ENCODE measurements at regions not wholly inside any gene's neighbourhood (a gene's known extent, or its start where the extent isn't known, plus 50 kb on each side); places are given as distances from the start of the nearest gene placed in this dataset.

GRCh38 chr7:113705439-113705838, 213.4 kb downstream of the PPP1R3A start:
- in situ Hi-C loops (cut with MboI; ENCODE audit: low sequenced_read_pairs, unreplicated experiment) = no loop called here
- no peak for TF ChIP-seq CTCF (IDR thresholded peaks at IDR 0.05; ENCODE audit: borderline replicate concordance, control extremely low read depth, extremely low read depth, insufficient read depth, missing control alignments)
- DNase-seq (ENCODE audit: low spot score) = no peak

- peak; percentile 11 for DNase-seq (ENCODE audit: low spot score)
- in situ Hi-C loops (cut with MboI; ENCODE audit: low sequenced_read_pairs, unreplicated experiment) = no loop called here
Measured at GRCh38 chr7:113698556-113699220, 220.1 kb downstream of the PPP1R3A start.

GRCh38 chr7:113694149-113694548, 224.7 kb downstream of the PPP1R3A start:
- in situ Hi-C loops (cut with MboI; ENCODE audit: low sequenced_read_pairs, unreplicated experiment) = no loop called here
- no peak for DNase-seq (ENCODE audit: low spot score)
- TF ChIP-seq CTCF (IDR thresholded peaks at IDR 0.05; ENCODE audit: borderline replicate concordance, control extremely low read depth, extremely low read depth, insufficient read depth, missing control alignments) = no peak

More at GRCh38 chr7:113698556-113699220, 220.1 kb downstream of the PPP1R3A start:
- TF ChIP-seq CTCF (IDR thresholded peaks at IDR 0.05; ENCODE audit: borderline replicate concordance, control extremely low read depth, extremely low read depth, insufficient read depth, missing control alignments) = peak; percentile 62

- no peak for TF ChIP-seq CTCF (IDR thresholded peaks at IDR 0.05; ENCODE audit: borderline replicate concordance, control extremely low read depth, extremely low read depth, insufficient read depth, missing control alignments)
- in situ Hi-C loops (cut with MboI; ENCODE audit: low sequenced_read_pairs, unreplicated experiment) = no loop called here
- no peak for DNase-seq (ENCODE audit: low spot score)
Measured at GRCh38 chr7:113684165-113684564, 234.6 kb downstream of the PPP1R3A start.

GRCh38 chr7:113677811-113678210, 241.0 kb downstream of the PPP1R3A start:
- DNase-seq (ENCODE audit: low spot score) = no peak
- in situ Hi-C loops (cut with MboI; ENCODE audit: low sequenced_read_pairs, unreplicated experiment) = no loop called here
- TF ChIP-seq CTCF (IDR thresholded peaks at IDR 0.05; ENCODE audit: borderline replicate concordance, control extremely low read depth, extremely low read depth, insufficient read depth, missing control alignments) = no peak

GRCh38 chr7:113664867-113665266, 253.9 kb downstream of the PPP1R3A start:
- in situ Hi-C loops (cut with MboI; ENCODE audit: low sequenced_read_pairs, unreplicated experiment) = no loop called here
- no peak for TF ChIP-seq CTCF (IDR thresholded peaks at IDR 0.05; ENCODE audit: borderline replicate concordance, control extremely low read depth, extremely low read depth, insufficient read depth, missing control alignments)
- DNase-seq (ENCODE audit: low spot score) = no peak

All from GM13976 (cell line).